K562 (cell line): ENCODE measurements at regions not wholly inside any gene's neighbourhood (a gene's known extent, or its start where the extent isn't known, plus 50 kb on each side); places are given as distances from the start of the nearest gene placed in this dataset.

Source experiments
- ATAC-seq: fragments of 200-7000 bp; cut with Tn5 transposase; 3 replicates; pipeline ENCODE4 v1.9.1; 2020; ENCODE audit warnings: moderate library complexity
- BruUV-seq: library from RNA; stranded (reverse); fragments of 400-500 nt; replicated peaks from 2 replicates; lab custom pipeline; 2021; lab: Mats Ljungman, UMichigan
- CTCF ChIA-PET: fragments of 300-600 bp; formaldehyde crosslinking; extraction: SDS; loops from one replicate; lab custom pipeline; 2021; ENCODE audit warnings: low intra/inter-chr PET ratio; lab: Yijun Ruan, JAX
- POLR2A ChIA-PET: fragments of 300-600, 350-650 bp; sonication (Branson Sonifier 250); formaldehyde crosslinking; extraction: SDS; loops from one replicate; lab custom pipeline; 2021; ENCODE audit warnings: antibody characterized with exemption, inconsistent platforms; lab: Yijun Ruan, JAX
- DNase-seq, 4 experiments: peaks; one replicate each; pipeline versions ENCODE4 v3.0.0 to v3.0.0-alpha.2; 2011 to 2018; ENCODE audit warnings: low spot score in 3 of 4, mixed read lengths in 3 of 4; ENCODE audit errors: extremely low read depth in 1 of 4
- FAIRE-seq: peaks from 2 replicates; lab custom pipeline; 2011; peaks lifted over from hg19 to GRCh38; lab: Jason Lieb, UNC
- H2AFZ ChIP-seq: 2 replicates; pipeline ENCODE4 v1.6.0; 2011; ENCODE audit warnings: low read depth, low read length, control low read depth, inconsistent platforms
- H3K27ac ChIP-seq: fragments of 200-600 bp; 3 replicates; pipeline ENCODE4 v1.8.0; 2011; ENCODE audit warnings: low read depth, mild to moderate bottlenecking, control low read depth, inconsistent platforms, low read length, moderate library complexity, mixed read lengths; ENCODE audit errors: extremely low read depth
- H3K27me3 ChIP-seq, 2 experiments: fragments of 300-600 bp in 1 of 2; 2 replicates in 1 of 2; 3 replicates in 1 of 2; pipeline versions ENCODE4 v1.6.0 to v1.8.0; 2011; ENCODE audit warnings: inconsistent platforms in 2 of 2, low read length in 2 of 2, mild to moderate bottlenecking in 1 of 2, mixed read lengths in 1 of 2, moderate library complexity in 1 of 2; ENCODE audit not compliant: control insufficient read depth in 2 of 2, insufficient read depth in 2 of 2
- H3K36me3 ChIP-seq: fragments of 300-600 bp; 3 replicates; pipeline ENCODE4 v1.8.0; 2011; ENCODE audit warnings: mild to moderate bottlenecking, low read length, inconsistent platforms; ENCODE audit not compliant: control insufficient read depth, insufficient read depth
- H3K4me1 ChIP-seq, 2 experiments: fragments of 200-600 bp in 1 of 2; replicated peaks in 1 of 2; 2 replicates in 1 of 2; 3 replicates in 1 of 2; pipeline versions ENCODE4 v1.5.1 to v1.8.0; 2011; ENCODE audit warnings: inconsistent platforms in 2 of 2, low read length in 2 of 2, mild to moderate bottlenecking in 1 of 2, mixed read lengths in 1 of 2, moderate library complexity in 1 of 2; ENCODE audit not compliant: control insufficient read depth in 2 of 2, insufficient read depth in 2 of 2
- H3K4me2 ChIP-seq: 2 replicates; pipeline ENCODE4 v1.6.1; 2011; ENCODE audit warnings: low read length, control low read depth, inconsistent platforms, mixed read lengths; ENCODE audit not compliant: insufficient read depth
- H3K4me3 ChIP-seq: fragments of 200-600 bp; sonication (generic), shearing (Covaris generic); 2 replicates; pipeline ENCODE4 v1.5.1; 2016; ENCODE audit warnings: control low read depth, inconsistent platforms
- H3K79me2 ChIP-seq: fragments of 200-600 bp; 3 replicates; pipeline ENCODE4 v1.8.0; 2011; ENCODE audit warnings: low read length, inconsistent platforms; ENCODE audit not compliant: control insufficient read depth, insufficient read depth
- H3K9ac ChIP-seq, 2 experiments: 2 replicates each; pipeline versions ENCODE4 v1.6.0 to v1.6.1; 2011; ENCODE audit warnings: low read depth in 2 of 2, low read length in 2 of 2, control low read depth in 1 of 2, inconsistent platforms in 1 of 2, mild to moderate bottlenecking in 1 of 2, mixed read lengths in 1 of 2; ENCODE audit not compliant: insufficient read depth in 1 of 2
- H3K9me1 ChIP-seq: one replicate; pipeline ENCODE4 v1.6.0; 2011; ENCODE audit warnings: inconsistent platforms, mild to moderate bottlenecking, low read length, moderate library complexity; ENCODE audit not compliant: control insufficient read depth, insufficient read depth
- H3K9me3 ChIP-seq: replicated peaks from 2 replicates; pipeline ENCODE4 v1.5.1; 2011; ENCODE audit warnings: low read depth, low read length, inconsistent platforms; ENCODE audit not compliant: control insufficient read depth, insufficient read depth
- H4K20me1 ChIP-seq: replicated peaks from 2 replicates; pipeline ENCODE4 v1.6.1; 2011; ENCODE audit warnings: low read length, inconsistent platforms, mixed read lengths; ENCODE audit not compliant: control insufficient read depth, insufficient read depth
- CBX5 ChIP-seq: IDR thresholded peaks from 2 replicates; pipeline ENCODE4 v1.6.1; 2014; ENCODE audit warnings: low read depth, borderline replicate concordance
- FOXJ3 ChIP-seq: sonication (generic); formaldehyde crosslinking; IDR thresholded peaks from 2 replicates; pipeline ENCODE4 v1.4.0; 2020; ENCODE audit warnings: mild to moderate bottlenecking, missing genetic modification reagents
- FOXM1 ChIP-seq, 2 experiments: fragments of 450-650 bp in 1 of 2; sonication (generic) in 1 of 2; formaldehyde crosslinking in 1 of 2; IDR thresholded peaks; 2 replicates each; pipeline versions ENCODE4 v1.6.1 to v1.9.0; 2017 to 2022; ENCODE audit warnings: low read depth in 2 of 2, mild to moderate bottlenecking in 2 of 2, missing genetic modification reagents in 1 of 2, moderate library complexity in 1 of 2
- GABPB1 ChIP-seq: sonication (generic); formaldehyde crosslinking; IDR thresholded peaks from 2 replicates; pipeline ENCODE4 v1.8.0; 2022; ENCODE audit warnings: mild to moderate bottlenecking, missing genetic modification reagents
- HNRNPUL1 ChIP-seq: fragments of 200-400 bp; formaldehyde crosslinking; IDR thresholded peaks from 2 replicates; pipeline ENCODE4 v1.6.1; 2017; ENCODE audit warnings: low read length
- JUND ChIP-seq, 2 experiments: IDR thresholded peaks; 2 replicates in 1 of 2; 3 replicates in 1 of 2; pipeline ENCODE4 v1.6.1; 2011; ENCODE audit warnings: borderline replicate concordance in 2 of 2, low read depth in 2 of 2, low read length in 2 of 2, improper control_type of control experiment in 1 of 2, missing biosample characterization in 1 of 2, missing genetic modification characterization in 1 of 2, missing genetic modification reagents in 1 of 2
- KLF6 ChIP-seq: fragments of 250-450 bp; sonication (Bioruptor Pico); IDR thresholded peaks from 2 replicates; pipeline ENCODE4 v1.4.0; 2020; ENCODE audit warnings: mild to moderate bottlenecking, moderate library complexity, borderline replicate concordance
- MAFG ChIP-seq: fragments of 450-650 bp; conservative IDR thresholded peaks from 2 replicates; pipeline ENCODE4 v1.6.1; 2016; ENCODE audit warnings: missing genetic modification characterization, missing compliant biosample characterization
- NKRF ChIP-seq: fragments of 450-650 bp; IDR thresholded peaks from 2 replicates; pipeline ENCODE4 v1.6.1; 2016; ENCODE audit warnings: borderline replicate concordance
- PCBP1 ChIP-seq: fragments of 200-400 bp; formaldehyde crosslinking; IDR thresholded peaks from 2 replicates; pipeline ENCODE4 v1.6.1; 2018; ENCODE audit warnings: mild to moderate bottlenecking, low read depth, low read length; ENCODE audit not compliant: poor library complexity, severe bottlenecking
- RBM25 ChIP-seq: fragments of 200-400 bp; formaldehyde crosslinking; IDR thresholded peaks from 2 replicates; pipeline ENCODE4 v1.6.1; 2018; ENCODE audit warnings: low read length, low read depth, moderate library complexity; ENCODE audit not compliant: severe bottlenecking
- ZBTB34 ChIP-seq: fragments of 250-450 bp; sonication (Bioruptor Pico); IDR thresholded peaks from 2 replicates; pipeline ENCODE4 v1.8.0; 2021; ENCODE audit warnings: mild to moderate bottlenecking, moderate library complexity
- ZNF24 ChIP-seq: fragments of 450-650 bp; IDR thresholded peaks from 2 replicates; pipeline ENCODE4 v1.6.1; 2016
- WGBS: fragments of 100-300 bp; shearing (Covaris generic); methylation state at CpG from one replicate; pipeline ENCODE4 v1.1.6; 2016; ENCODE audit warnings: low coverage, mixed read lengths; ENCODE audit not compliant: insufficient coverage; ENCODE audit errors: missing lambda C conversion rate; 5-methylcytosine and 5-hydroxymethylcytosine counted together
- in situ Hi-C: fragments of 300-500 bp; cut with MboI; formaldehyde crosslinking; loops from 4 replicates; pipeline ENCODE4 v1.15.0; 2018; ENCODE audit warnings: inconsistent platforms, mixed read lengths
- intact Hi-C: fragments of 100-400 bp; cut with micrococcal nuclease; formaldehyde crosslinking; loops from 2 replicates; pipeline ENCODE4 v1.14.2; 2022
- TF ChIP-seq, protein P1 (sequence below), 3 experiments: IDR thresholded peaks in 2 of 3; conservative IDR thresholded peaks in 1 of 3; 2 replicates each; pipeline ENCODE4 v1.5.1; 2011 to 2012; ENCODE audit warnings: low read length in 3 of 3, mild to moderate bottlenecking in 3 of 3, control low read depth in 2 of 3, improper control_type of control experiment in 1 of 3, inconsistent platforms in 1 of 3, low read depth in 1 of 3, mixed read lengths in 1 of 3, moderate library complexity in 1 of 3; ENCODE audit not compliant: insufficient read depth in 2 of 3
- TF ChIP-seq, protein P2 (sequence below): fragments of 450-650 bp; IDR thresholded peaks from 2 replicates; pipeline ENCODE4 v1.7.1; 2018; ENCODE audit warnings: mild to moderate bottlenecking, low read depth; ENCODE audit not compliant: partially characterized antibody

DNA sequence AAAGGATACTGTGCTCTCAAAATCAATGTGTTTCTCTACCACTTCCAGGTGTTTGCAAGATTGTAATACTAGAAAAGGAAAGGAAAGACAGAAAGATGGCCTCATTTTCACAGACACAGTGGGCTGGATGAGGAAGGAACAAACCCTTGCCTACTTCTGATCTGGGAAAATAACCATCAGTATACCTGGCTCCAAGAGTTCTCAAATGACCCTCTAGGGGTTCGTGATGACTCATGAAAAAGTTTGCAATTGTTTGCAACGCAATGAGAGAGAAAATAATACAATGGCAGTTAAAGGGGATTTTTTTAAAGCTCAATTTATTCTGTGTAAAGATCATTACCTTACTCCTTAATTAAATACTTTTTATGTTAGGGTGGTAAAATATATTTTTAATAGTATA, 197.6 kb upstream of the INHBA start:
- FAIRE-seq (no peak), DNase-seq (no peak), ATAC-seq (no peak)
- Histone ChIP-seq H3K9me1 (no peaks in the 10 kb centered on the region), H3K36me3 (no peaks in the 10 kb centered on the region), H3K27ac (no peak overlapping the region), H3K9me3 (no peaks in the 10 kb centered on the region), H4K20me1 (no peaks in the 10 kb centered on the region), H2AFZ (no peak overlapping the region), H3K4me2 (no peak overlapping the region), H3K9ac (no peak overlapping the region), H3K4me3 (no peak overlapping the region), H3K79me2 (no peaks in the 10 kb centered on the region), H3K4me1 (no peaks in the 10 kb centered on the region), H3K27me3 (no peaks in the 10 kb centered on the region)
- 0% methylated on average over 2 of the region's 2 CpGs for WGBS
- no TSS peak for BruUV-seq
- ChIA-PET POLR2A (no interaction called here), CTCF (no interaction called here)
- intact Hi-C loops: no loop called here
- in situ Hi-C loops: no loop called here
- TF ChIP-seq ZBTB34 (CRISPR knock-in tag) (no peak), CBX5 (no peak), ZNF24 (no peak), RBM25 (no peak), JUND (IDR thresholded peaks at IDR 0.05; ENCODE audit: borderline replicate concordance, low read depth, low read length) (no peak), JUND (tag; IDR thresholded peaks at IDR 0.05; ENCODE audit: borderline replicate concordance, low read depth, low read length) (no peak), MAFG (tag) (no peak), GABPB1 (no peak), PCBP1 (no peak), FOXJ3 (CRISPR knock-in tag) (no peak), FOXM1 (IDR thresholded peaks at IDR 0.05; ENCODE audit: low read depth) (no peak), FOXM1 (CRISPR knock-in tag; IDR thresholded peaks at IDR 0.05; ENCODE audit: low read depth) (no peak), NKRF (no peak), HNRNPUL1 (no peak), KLF6 (CRISPR knock-in tag) (no peak)
- TF ChIP-seq, protein P1, sequence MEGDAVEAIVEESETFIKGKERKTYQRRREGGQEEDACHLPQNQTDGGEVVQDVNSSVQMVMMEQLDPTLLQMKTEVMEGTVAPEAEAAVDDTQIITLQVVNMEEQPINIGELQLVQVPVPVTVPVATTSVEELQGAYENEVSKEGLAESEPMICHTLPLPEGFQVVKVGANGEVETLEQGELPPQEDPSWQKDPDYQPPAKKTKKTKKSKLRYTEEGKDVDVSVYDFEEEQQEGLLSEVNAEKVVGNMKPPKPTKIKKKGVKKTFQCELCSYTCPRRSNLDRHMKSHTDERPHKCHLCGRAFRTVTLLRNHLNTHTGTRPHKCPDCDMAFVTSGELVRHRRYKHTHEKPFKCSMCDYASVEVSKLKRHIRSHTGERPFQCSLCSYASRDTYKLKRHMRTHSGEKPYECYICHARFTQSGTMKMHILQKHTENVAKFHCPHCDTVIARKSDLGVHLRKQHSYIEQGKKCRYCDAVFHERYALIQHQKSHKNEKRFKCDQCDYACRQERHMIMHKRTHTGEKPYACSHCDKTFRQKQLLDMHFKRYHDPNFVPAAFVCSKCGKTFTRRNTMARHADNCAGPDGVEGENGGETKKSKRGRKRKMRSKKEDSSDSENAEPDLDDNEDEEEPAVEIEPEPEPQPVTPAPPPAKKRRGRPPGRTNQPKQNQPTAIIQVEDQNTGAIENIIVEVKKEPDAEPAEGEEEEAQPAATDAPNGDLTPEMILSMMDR (IDR thresholded peaks at IDR 0.05 in 2 of 3, conservative IDR thresholded peaks at IDR 0.05 in 1 of 3; ENCODE audit: insufficient read depth in 2 of 3, low read depth in 1 of 3, low read length in 3 of 3): no peak
- TF ChIP-seq, protein P2, sequence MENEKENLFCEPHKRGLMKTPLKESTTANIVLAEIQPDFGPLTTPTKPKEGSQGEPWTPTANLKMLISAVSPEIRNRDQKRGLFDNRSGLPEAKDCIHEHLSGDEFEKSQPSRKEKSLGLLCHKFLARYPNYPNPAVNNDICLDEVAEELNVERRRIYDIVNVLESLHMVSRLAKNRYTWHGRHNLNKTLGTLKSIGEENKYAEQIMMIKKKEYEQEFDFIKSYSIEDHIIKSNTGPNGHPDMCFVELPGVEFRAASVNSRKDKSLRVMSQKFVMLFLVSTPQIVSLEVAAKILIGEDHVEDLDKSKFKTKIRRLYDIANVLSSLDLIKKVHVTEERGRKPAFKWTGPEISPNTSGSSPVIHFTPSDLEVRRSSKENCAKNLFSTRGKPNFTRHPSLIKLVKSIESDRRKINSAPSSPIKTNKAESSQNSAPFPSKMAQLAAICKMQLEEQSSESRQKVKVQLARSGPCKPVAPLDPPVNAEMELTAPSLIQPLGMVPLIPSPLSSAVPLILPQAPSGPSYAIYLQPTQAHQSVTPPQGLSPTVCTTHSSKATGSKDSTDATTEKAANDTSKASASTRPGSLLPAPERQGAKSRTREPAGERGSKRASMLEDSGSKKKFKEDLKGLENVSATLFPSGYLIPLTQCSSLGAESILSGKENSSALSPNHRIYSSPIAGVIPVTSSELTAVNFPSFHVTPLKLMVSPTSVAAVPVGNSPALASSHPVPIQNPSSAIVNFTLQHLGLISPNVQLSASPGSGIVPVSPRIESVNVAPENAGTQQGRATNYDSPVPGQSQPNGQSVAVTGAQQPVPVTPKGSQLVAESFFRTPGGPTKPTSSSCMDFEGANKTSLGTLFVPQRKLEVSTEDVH: no peak
